HuH-7.5 (cell line): ENCODE measurements at regions not wholly inside any gene's neighbourhood (a gene's known extent, or its start where the extent isn't known, plus 50 kb on each side); places are given as distances from the start of the nearest gene placed in this dataset.
"Not testable (repeated sequence)": the region's sequence is repeated elsewhere in the genome, so short reads cannot be mapped to it uniquely, and the experiment has no call there.

Experiments used
- DNase-seq: peaks from one replicate; pipeline ENCODE4 v3.0.0; 2011; ENCODE audit warnings: low spot score

GRCh38 chr4:106594291-106594952 lies 225.8 kb upstream of the GIMD1 start:
- DNase-seq: no peak

GRCh38 chr4:106588891-106589290 lies 220.3 kb upstream of the GIMD1 start:
- no peak for DNase-seq

- DNase-seq: no peak
Observed at GRCh38 chr4:106587558-106587957, 219.0 kb upstream of the GIMD1 start.

- DNase-seq: no peak
Observed at GRCh38 chr4:106585915-106586349, 217.4 kb upstream of the GIMD1 start.

- no peak for DNase-seq
Observed at GRCh38 chr4:106584337-106584989, 215.9 kb upstream of the GIMD1 start.

- DNase-seq: no peak
Observed at GRCh38 chr4:106583567-106583966, 215.0 kb upstream of the GIMD1 start.

GRCh38 chr4:106583108-106583507 lies 214.5 kb upstream of the GIMD1 start:
- no peak for DNase-seq

GRCh38 chr4:106582103-106582502 lies 213.5 kb upstream of the GIMD1 start:
- DNase-seq: no peak

- no peak for DNase-seq
Observed at GRCh38 chr4:106579236-106579635, 210.7 kb upstream of the GIMD1 start.

GRCh38 chr4:106569146-106570031 lies 200.8 kb upstream of the GIMD1 start:
- DNase-seq: no peak

- no peak for DNase-seq
Observed at GRCh38 chr4:106565727-106566126, 197.1 kb upstream of the GIMD1 start.

GRCh38 chr4:106563637-106564036 lies 195.1 kb upstream of the GIMD1 start:
- DNase-seq: not testable (repeated sequence)

- no peak for DNase-seq
Observed at GRCh38 chr4:106551724-106552123, 183.1 kb upstream of the GIMD1 start.

- no peak for DNase-seq
Observed at GRCh38 chr4:106548446-106549044, 180.0 kb upstream of the GIMD1 start.

GRCh38 chr4:106546370-106546769 lies 177.8 kb upstream of the GIMD1 start:
- DNase-seq: no peak

- not testable (repeated sequence) for DNase-seq
Observed at GRCh38 chr4:106542609-106543008, 174.0 kb upstream of the GIMD1 start.

GRCh38 chr4:106541253-106541652 lies 172.7 kb upstream of the GIMD1 start:
- no peak for DNase-seq

- DNase-seq: no peak
Observed at GRCh38 chr4:106530821-106531220, 162.2 kb upstream of the GIMD1 start.

- no peak for DNase-seq
Observed at GRCh38 chr4:106530024-106530361, 161.4 kb upstream of the GIMD1 start.

GRCh38 chr4:106529348-106530023 lies 160.9 kb upstream of the GIMD1 start:
- no peak for DNase-seq

- DNase-seq: no peak
Observed at GRCh38 chr4:106527316-106527715, 158.7 kb upstream of the GIMD1 start.

GRCh38 chr4:106525425-106525824 lies 156.8 kb upstream of the GIMD1 start:
- not testable (repeated sequence) for DNase-seq
